T47D (cell line): ENCODE measurements at regions not wholly inside any gene's neighbourhood (a gene's known extent, or its start where the extent isn't known, plus 50 kb on each side); places are given as distances from the start of the nearest gene placed in this dataset.

Experiments used
- DNase-seq, 2 experiments: peaks; one replicate each; pipeline versions ENCODE4 v3.0.0 to v3.0.0-alpha.2; 2011 to 2012; ENCODE audit warnings: low read depth in 1 of 2, low spot score in 1 of 2
- JUND ChIP-seq: IDR thresholded peaks from 2 replicates; pipeline ENCODE4 v1.6.1; 2012; ENCODE audit warnings: low read depth
- in situ Hi-C: cut with HindIII; loops from 2 replicates; pipeline ENCODE4 v1.10.0; 2016; ENCODE audit warnings: low sequenced_read_pairs, low pct_unique_long_range_greater_than_20kb

GRCh38 chr7:116438267-116438666, 61.3 kb upstream of the CAV2 start:
- in situ Hi-C loops = no loop called here
- no peak for TF ChIP-seq JUND
- no peak for DNase-seq

GRCh38 chr7:116439005-116439404, 60.5 kb upstream of the CAV2 start:
- no peak for DNase-seq
- no peak for TF ChIP-seq JUND
- in situ Hi-C loops = no loop called here

GRCh38 chr7:116439841-116440549, 59.5 kb upstream of the CAV2 start:
- no peak for DNase-seq
- TF ChIP-seq JUND = no peak
- in situ Hi-C loops = no loop called here

- in situ Hi-C loops = no loop called here
- no peak for DNase-seq
Measured at GRCh38 chr7:116441534-116441933, 58.0 kb upstream of the CAV2 start.

GRCh38 chr7:116443101-116443523, 56.4 kb upstream of the CAV2 start:
- in situ Hi-C loops = no loop called here
- DNase-seq = no peak
- TF ChIP-seq JUND = no peak

More at GRCh38 chr7:116441534-116441933, 58.0 kb upstream of the CAV2 start:
- no peak for TF ChIP-seq JUND

GRCh38 chr7:116443646-116444045, 55.9 kb upstream of the CAV2 start:
- no peak for DNase-seq
- in situ Hi-C loops = no loop called here

GRCh38 chr7:116445447-116446211, 53.9 kb upstream of the CAV2 start:
- TF ChIP-seq JUND = no peak
- in situ Hi-C loops = no loop called here
- DNase-seq = no peak

More at GRCh38 chr7:116443646-116444045, 55.9 kb upstream of the CAV2 start:
- no peak for TF ChIP-seq JUND

- no peak for DNase-seq
- TF ChIP-seq JUND = no peak
- in situ Hi-C loops = no loop called here
Measured at GRCh38 chr7:116446212-116446855, 53.2 kb upstream of the CAV2 start.

GRCh38 chr7:116447436-116447835, 52.1 kb upstream of the CAV2 start:
- DNase-seq = no peak
- in situ Hi-C loops = no loop called here
- TF ChIP-seq JUND = no peak

- in situ Hi-C loops = no loop called here
- DNase-seq = no peak
- no peak for TF ChIP-seq JUND
Measured at GRCh38 chr7:116447966-116448839, 51.3 kb upstream of the CAV2 start.

- in situ Hi-C loops = no loop called here
- no peak for DNase-seq
- TF ChIP-seq JUND = no peak
Measured at GRCh38 chr7:116449441-116449840, 50.1 kb upstream of the CAV2 start.
